ENCODE measurements at regions not wholly inside any gene's neighbourhood (a gene's known extent, or its start where the extent isn't known, plus 50 kb on each side); places are given as distances from the start of the nearest gene placed in this dataset.

GRCh38 chr12:45517381-45517780 lies 212.1 kb upstream of the ARID2 start:
- TF ChIP-seq CTCF (conservative IDR thresholded peaks at IDR 0.05; ENCODE audit: low read depth, low read length) (no peak), EZH2 (IDR thresholded peaks at IDR 0.05; ENCODE audit: borderline replicate concordance, low read depth, low read length, poor library complexity, severe bottlenecking) (no peak)

All from A673 (cell line).